K562 (cell line): ENCODE measurements at regions not wholly inside any gene's neighbourhood (a gene's known extent, or its start where the extent isn't known, plus 50 kb on each side); places are given as distances from the start of the nearest gene placed in this dataset.

Experiments used
- ATF6 ChIP-seq: sonication (generic); formaldehyde crosslinking; IDR thresholded peaks from 2 replicates; pipeline ENCODE4 v1.4.0; 2020; ENCODE audit warnings: mild to moderate bottlenecking, missing genetic modification reagents
- MGA ChIP-seq: fragments of 450-650 bp; IDR thresholded peaks from 2 replicates; pipeline ENCODE4 v1.6.1; 2016; ENCODE audit warnings: mild to moderate bottlenecking, moderate library complexity
- NFRKB ChIP-seq: fragments of 450-650 bp; IDR thresholded peaks from 2 replicates; pipeline ENCODE4 v1.6.1; 2016; ENCODE audit warnings: low read depth
- TAF15 ChIP-seq: fragments of 200-400 bp; formaldehyde crosslinking; IDR thresholded peaks from 2 replicates; pipeline ENCODE4 v1.6.1; 2017; ENCODE audit warnings: mild to moderate bottlenecking, low read depth, low read length, moderate library complexity
- THRA ChIP-seq: fragments of 450-650 bp; IDR thresholded peaks from 2 replicates; pipeline ENCODE4 v1.6.1; 2017; ENCODE audit warnings: mild to moderate bottlenecking, moderate library complexity

- TF ChIP-seq ATF6 (CRISPR knock-in tag) (no peak), MGA (no peak), THRA (no peak), NFRKB (no peak), TAF15 (no peak)
These were observed 91.5 kb upstream of the PROK2 start (continued) for GRCh38 chr3:71876135-71877105.
